Endodermal cell (in vitro differentiated cells): ENCODE measurements at regions not wholly inside any gene's neighbourhood (a gene's known extent, or its start where the extent isn't known, plus 50 kb on each side); places are given as distances from the start of the nearest gene placed in this dataset.

Experiments
- DNase-seq: peaks from one replicate; pipeline ENCODE4 v3.0.0-alpha.2; 2017
- H3K27ac ChIP-seq: 2 replicates; pipeline ENCODE4 v1.5.1; 2013; ENCODE audit warnings: mild to moderate bottlenecking, low read depth, low read length, moderate library complexity
- H3K27me3 ChIP-seq: 2 replicates; pipeline ENCODE4 v1.6.1; 2013; ENCODE audit warnings: mild to moderate bottlenecking, low read length, moderate library complexity; ENCODE audit not compliant: insufficient read depth, control insufficient read depth, poor library complexity, severe bottlenecking
- H3K36me3 ChIP-seq: 2 replicates; pipeline ENCODE4 v1.7.0; 2013; ENCODE audit warnings: mild to moderate bottlenecking, low read length, moderate library complexity; ENCODE audit not compliant: control insufficient read depth, insufficient read depth
- H3K4me1 ChIP-seq: one replicate; pipeline ENCODE4 v1.7.0; 2013; ENCODE audit warnings: low read length; ENCODE audit not compliant: control insufficient read depth, insufficient read depth
- H3K4me3 ChIP-seq: 2 replicates; pipeline ENCODE4 v1.5.1; 2013; ENCODE audit warnings: mild to moderate bottlenecking, low read length, moderate library complexity
- H3K9ac ChIP-seq: 2 replicates; pipeline ENCODE4 v1.6.1; 2013; ENCODE audit warnings: mild to moderate bottlenecking, low read length, moderate library complexity; ENCODE audit not compliant: poor library complexity, severe bottlenecking; ENCODE audit errors: extremely low read depth
- H3K9me3 ChIP-seq: 2 replicates; pipeline ENCODE4 v1.6.1; 2013; ENCODE audit warnings: mild to moderate bottlenecking, low read length, moderate library complexity; ENCODE audit not compliant: control insufficient read depth
- H3K27ac Mint-ChIP-seq: 2 replicates; pipeline ENCODE4 v1.8.0; 2020; ENCODE audit warnings: mixed read lengths
- H3K27me3 Mint-ChIP-seq: 2 replicates; pipeline ENCODE4 v1.8.0; 2021; ENCODE audit warnings: mild to moderate bottlenecking, mixed read lengths; ENCODE audit not compliant: insufficient read depth
- H3K36me3 Mint-ChIP-seq: 2 replicates; pipeline ENCODE4 v1.8.0; 2020; ENCODE audit warnings: low read depth, mixed read lengths
- H3K4me1 Mint-ChIP-seq: 2 replicates; pipeline ENCODE4 v1.8.0; 2020; ENCODE audit warnings: mixed read lengths
- H3K4me3 Mint-ChIP-seq: 2 replicates; pipeline ENCODE4 v1.8.0; 2020; ENCODE audit warnings: mild to moderate bottlenecking, moderate library complexity, mixed read lengths
- H3K9me3 Mint-ChIP-seq: 2 replicates; pipeline ENCODE4 v1.8.0; 2020; ENCODE audit warnings: mild to moderate bottlenecking, mixed read lengths
- WGBS, 2 experiments: methylation state at CpG; one replicate each; pipeline versions ENCODE4 v1.1.5 to v1.1.7; 2013; ENCODE audit warnings: missing lambda C conversion rate in 2 of 2, mixed read lengths in 1 of 2; ENCODE audit not compliant: insufficient coverage in 1 of 2, insufficient read length in 1 of 2; 5-methylcytosine and 5-hydroxymethylcytosine counted together
- TF ChIP-seq, protein P1 (sequence below): fragments of 200-600 bp; sonication (generic); conservative IDR thresholded peaks from 2 replicates; pipeline ENCODE4 v1.5.0; 2021; ENCODE audit warnings: antibody characterized with exemption, mild to moderate bottlenecking

DNA sequence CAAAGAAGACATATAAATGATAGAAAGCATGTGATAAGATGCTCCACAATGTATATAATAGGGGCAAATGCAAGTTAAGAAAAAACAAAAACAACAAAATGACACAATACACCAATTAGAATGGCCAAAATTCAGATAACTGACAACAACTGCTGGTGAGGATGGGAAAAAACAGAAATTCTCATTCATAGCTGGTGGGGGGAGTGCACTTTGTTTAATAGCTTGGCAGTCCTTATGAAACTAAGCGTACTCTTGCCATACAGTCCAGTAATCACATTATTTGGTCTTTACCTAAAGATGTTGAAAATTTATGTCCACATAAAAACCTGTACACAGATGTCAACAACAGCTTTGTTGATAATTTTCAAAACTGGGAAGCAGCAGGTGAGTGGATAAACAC, 791.1 kb upstream of the CDH10 start:
- DNase-seq: no peak
- Histone ChIP-seq H3K4me1 (peaks cover 2% of the 10 kb centered on the region), H3K4me3 (no peak overlapping the region), H3K9ac (no peak overlapping the region), H3K27me3 (no peaks in the 10 kb centered on the region), H3K27ac (no peak overlapping the region), H3K36me3 (peaks cover 63% of the 10 kb centered on the region), H3K9me3 (no peaks in the 10 kb centered on the region)
- Mint-ChIP-seq H3K9me3 (peaks cover 1% of the 10 kb centered on the region), H3K4me1 (peaks cover 10% of the 10 kb centered on the region), H3K27ac (no peak overlapping the region), H3K27me3 (no peaks in the 10 kb centered on the region), H3K36me3 (peaks cover 53% of the 10 kb centered on the region), H3K4me3 (no peak overlapping the region)
- TF ChIP-seq, protein P1, sequence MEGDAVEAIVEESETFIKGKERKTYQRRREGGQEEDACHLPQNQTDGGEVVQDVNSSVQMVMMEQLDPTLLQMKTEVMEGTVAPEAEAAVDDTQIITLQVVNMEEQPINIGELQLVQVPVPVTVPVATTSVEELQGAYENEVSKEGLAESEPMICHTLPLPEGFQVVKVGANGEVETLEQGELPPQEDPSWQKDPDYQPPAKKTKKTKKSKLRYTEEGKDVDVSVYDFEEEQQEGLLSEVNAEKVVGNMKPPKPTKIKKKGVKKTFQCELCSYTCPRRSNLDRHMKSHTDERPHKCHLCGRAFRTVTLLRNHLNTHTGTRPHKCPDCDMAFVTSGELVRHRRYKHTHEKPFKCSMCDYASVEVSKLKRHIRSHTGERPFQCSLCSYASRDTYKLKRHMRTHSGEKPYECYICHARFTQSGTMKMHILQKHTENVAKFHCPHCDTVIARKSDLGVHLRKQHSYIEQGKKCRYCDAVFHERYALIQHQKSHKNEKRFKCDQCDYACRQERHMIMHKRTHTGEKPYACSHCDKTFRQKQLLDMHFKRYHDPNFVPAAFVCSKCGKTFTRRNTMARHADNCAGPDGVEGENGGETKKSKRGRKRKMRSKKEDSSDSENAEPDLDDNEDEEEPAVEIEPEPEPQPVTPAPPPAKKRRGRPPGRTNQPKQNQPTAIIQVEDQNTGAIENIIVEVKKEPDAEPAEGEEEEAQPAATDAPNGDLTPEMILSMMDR: no peak
- WGBS, 2 experiments: 100% methylated on average over 1 of the region's 1 CpG; no CpG with 5 or more reads in 1 of the 2 experiments

DNA sequence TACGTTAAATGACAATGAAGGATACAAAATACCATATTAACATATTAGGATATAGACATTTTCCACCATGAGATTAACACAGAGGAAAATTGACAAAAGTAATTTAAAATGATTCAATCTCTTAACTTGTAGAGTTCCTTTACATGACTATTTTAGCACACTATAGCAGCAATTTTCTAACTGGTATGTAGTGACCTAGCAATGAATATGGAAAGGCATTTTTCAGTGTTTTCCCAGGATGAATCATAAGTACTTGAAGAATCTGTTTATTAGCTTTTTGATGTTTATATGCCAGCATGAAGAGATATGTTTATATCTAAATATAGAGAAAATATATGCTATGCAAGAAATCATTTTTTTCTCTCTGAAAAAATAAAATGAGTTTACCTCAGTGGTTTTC, 782.5 kb upstream of the CDH10 start:
- Mint-ChIP-seq H3K9me3 (no peaks in the 10 kb centered on the region), H3K27me3 (no peaks in the 10 kb centered on the region), H3K36me3 (peaks cover 15% of the 10 kb centered on the region), H3K27ac (no peak overlapping the region), H3K4me3 (no peak overlapping the region), H3K4me1 (peaks cover 2% of the 10 kb centered on the region)
- Histone ChIP-seq H3K9ac (no peak overlapping the region), H3K4me1 (no peaks in the 10 kb centered on the region), H3K27me3 (no peaks in the 10 kb centered on the region), H3K27ac (no peak overlapping the region), H3K4me3 (no peak overlapping the region), H3K9me3 (no peaks in the 10 kb centered on the region), H3K36me3 (peaks cover 26% of the 10 kb centered on the region)
- TF ChIP-seq, protein P1: no peak
- 100% methylated on average over 1 of the region's 1 CpG; no CpG with 5 or more reads in 1 of the 2 experiments for WGBS, 2 experiments
- DNase-seq: no peak

DNA sequence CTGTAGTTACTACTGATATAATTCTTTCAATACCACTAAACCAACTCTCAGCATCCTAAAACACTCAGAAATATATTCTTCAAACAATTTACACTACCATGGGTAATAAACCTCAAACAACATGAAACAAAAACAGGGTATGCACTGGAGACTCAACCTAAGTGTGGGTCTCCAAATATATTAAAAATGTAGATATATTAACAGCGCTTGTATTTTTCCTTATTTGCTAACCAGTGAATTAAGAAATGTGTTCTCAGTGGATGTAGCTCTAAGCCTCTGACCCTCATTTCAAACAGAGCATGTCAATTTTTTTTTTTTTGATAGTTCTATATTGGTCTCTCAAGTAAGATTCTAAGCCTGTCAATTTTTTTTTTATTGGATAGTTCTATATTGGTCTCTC, 778.5 kb upstream of the CDH10 start:
- no peak overlapping the region for H3K4me3 ChIP-seq
- no peaks in the 10 kb centered on the region for H3K27me3 ChIP-seq
- 100% methylated on average over 1 of the region's 1 CpG for WGBS, 2 experiments
- H3K9me3 ChIP-seq: no peaks in the 10 kb centered on the region
- H3K9me3 Mint-ChIP-seq: no peaks in the 10 kb centered on the region
- H3K36me3 Mint-ChIP-seq: peaks cover 19% of the 10 kb centered on the region
- DNase-seq: no peak
- H3K27ac Mint-ChIP-seq: no peak overlapping the region
- H3K4me1 ChIP-seq: no peaks in the 10 kb centered on the region
- H3K36me3 ChIP-seq: peaks cover 5% of the 10 kb centered on the region
- TF ChIP-seq, protein P1: no peak
- no peak overlapping the region for H3K4me3 Mint-ChIP-seq
- no peaks in the 10 kb centered on the region for H3K27me3 Mint-ChIP-seq
- H3K9ac ChIP-seq: no peak overlapping the region
- no peaks in the 10 kb centered on the region for H3K4me1 Mint-ChIP-seq
- no peak overlapping the region for H3K27ac ChIP-seq
